Adipocyte (in vitro differentiated cells): ENCODE measurements at regions not wholly inside any gene's neighbourhood (a gene's known extent, or its start where the extent isn't known, plus 50 kb on each side); places are given as distances from the start of the nearest gene placed in this dataset.

Experiments used
- DNase-seq: peaks from one replicate; pipeline ENCODE4 v3.0.0-alpha.2; 2015; ENCODE audit warnings: low read depth
- H3K27me3 ChIP-seq: replicated peaks from 2 replicates; pipeline ENCODE4 v1.7.0; 2013; ENCODE audit warnings: mild to moderate bottlenecking, low read length, moderate library complexity; ENCODE audit not compliant: control insufficient read depth, insufficient read depth
- H3K36me3 ChIP-seq: 2 replicates; pipeline ENCODE4 v1.7.0; 2013; ENCODE audit warnings: low read length, mild to moderate bottlenecking, moderate library complexity; ENCODE audit not compliant: control insufficient read depth, insufficient read depth, severe bottlenecking
- H3K4me1 ChIP-seq: 2 replicates; pipeline ENCODE4 v1.7.0; 2013; ENCODE audit warnings: mild to moderate bottlenecking, low read length, moderate library complexity; ENCODE audit not compliant: control insufficient read depth, insufficient read depth
- H3K4me3 ChIP-seq: 2 replicates; pipeline ENCODE4 v1.7.0; 2013; ENCODE audit warnings: mild to moderate bottlenecking, low read length, moderate library complexity
- H3K9ac ChIP-seq: 2 replicates; pipeline ENCODE4 v1.7.0; 2013; ENCODE audit warnings: mild to moderate bottlenecking, low read length, moderate library complexity
- H3K9me3 ChIP-seq: 2 replicates; pipeline ENCODE4 v1.7.0; 2013; ENCODE audit warnings: mild to moderate bottlenecking, low read length, moderate library complexity; ENCODE audit not compliant: control insufficient read depth

DNA sequence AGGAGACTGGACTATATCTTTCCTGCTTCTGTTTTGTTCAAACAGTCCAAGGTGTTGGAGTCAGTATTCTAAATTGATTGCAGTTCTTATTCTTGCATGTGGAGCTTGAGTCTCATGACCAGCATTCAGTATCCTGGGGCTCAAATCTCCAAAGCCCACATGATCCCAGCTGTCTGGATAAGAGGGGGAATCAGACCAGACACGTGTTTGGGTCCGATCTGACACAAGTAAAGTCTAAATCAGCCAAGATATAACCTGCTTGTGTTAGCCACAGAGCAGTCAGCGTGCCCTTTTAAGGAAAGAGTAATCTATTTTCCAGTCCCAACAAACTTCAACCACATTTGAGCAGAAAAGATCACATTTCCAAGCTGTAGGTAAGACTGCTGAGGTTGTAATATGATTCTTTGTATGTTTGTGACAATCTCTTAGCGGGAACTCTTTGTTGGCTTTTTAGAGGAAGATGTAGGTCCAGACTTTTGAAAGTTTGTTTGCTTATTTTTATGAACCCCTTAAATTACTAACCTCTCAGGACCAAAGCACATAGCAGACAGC lies 334.6 kb downstream of the SLC4A3 start:
- Histone ChIP-seq H3K4me1 (no peaks in the 10 kb centered on the region), H3K36me3 (no peaks in the 10 kb centered on the region), H3K9ac (no peak overlapping the region), H3K9me3 (peaks cover 9% of the 10 kb centered on the region), H3K4me3 (no peak overlapping the region), H3K27me3 (no peaks in the 10 kb centered on the region)
- no peak for DNase-seq

DNA sequence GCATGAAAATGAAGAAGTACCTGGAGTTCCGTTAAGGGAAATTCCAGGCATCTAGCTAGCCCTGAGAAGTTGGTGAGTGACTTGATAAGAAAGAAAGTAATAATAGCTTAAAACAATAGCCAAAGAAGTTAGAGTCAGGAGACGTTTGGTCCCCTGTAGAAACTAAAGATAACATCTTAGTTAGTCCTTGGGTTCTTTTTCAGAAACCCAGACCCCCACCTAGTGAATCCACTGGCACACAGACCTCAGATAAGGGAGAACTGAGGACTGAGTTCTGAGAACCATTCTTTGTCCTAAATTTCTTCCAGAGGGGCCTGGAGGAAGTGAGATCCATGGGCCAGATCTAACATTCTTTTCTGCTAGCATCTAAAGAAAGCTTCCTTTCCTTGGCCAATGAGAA lies 335.4 kb downstream of the SLC4A3 start:
- H3K4me1 ChIP-seq, result no peaks in the 10 kb centered on the region
- no peaks in the 10 kb centered on the region for H3K27me3 ChIP-seq
- no peak overlapping the region for H3K9ac ChIP-seq
- H3K36me3 ChIP-seq, result no peaks in the 10 kb centered on the region
- peaks cover under 1% of the 10 kb centered on the region for H3K9me3 ChIP-seq
- no peak for DNase-seq
- H3K4me3 ChIP-seq, result no peak overlapping the region

DNA sequence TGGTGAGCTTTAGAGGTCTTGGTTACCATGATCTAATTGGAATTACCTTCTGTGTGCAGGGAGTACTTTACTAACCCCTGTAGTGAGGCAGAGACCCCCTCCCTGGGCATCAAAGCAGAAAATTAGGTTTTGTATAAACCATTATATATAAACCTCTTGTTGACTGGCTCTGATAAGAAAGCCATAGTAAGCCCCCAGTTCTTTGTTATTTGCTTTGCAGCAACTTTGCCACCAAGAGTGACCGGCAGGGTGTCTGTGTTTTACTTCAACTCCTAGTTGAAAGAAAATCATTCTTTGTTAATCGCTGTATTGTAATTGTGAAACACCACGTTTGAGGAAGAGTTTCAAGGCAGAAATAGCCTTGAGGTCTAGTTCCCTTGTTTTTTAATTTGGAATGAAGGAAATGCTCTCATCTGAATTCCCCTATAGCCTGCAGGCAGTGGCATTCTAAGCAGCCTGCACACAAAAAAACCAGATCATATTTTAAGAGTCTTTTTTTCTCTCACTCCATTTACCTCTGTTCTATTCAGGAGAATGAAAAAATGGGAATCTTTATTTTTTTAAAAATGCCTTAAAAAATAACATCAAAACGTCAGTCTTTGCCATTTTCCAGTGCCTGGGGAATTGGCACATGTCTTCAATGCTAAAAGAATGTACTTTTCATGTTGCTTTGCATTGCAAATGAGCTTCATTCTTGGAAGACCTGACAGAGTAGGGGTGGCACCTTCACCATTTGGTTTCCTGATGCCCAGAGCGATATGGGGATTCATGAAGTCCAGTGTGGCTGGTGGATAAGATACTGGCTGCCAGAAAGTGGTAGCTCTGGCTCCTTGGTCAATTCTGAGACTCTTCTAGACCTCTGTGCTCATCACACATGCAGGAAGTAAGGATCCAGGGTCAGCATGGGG lies 338.1 kb downstream of the SLC4A3 start:
- DNase-seq, result peak; percentile 56
- no peaks in the 10 kb centered on the region for H3K27me3 ChIP-seq
- H3K36me3 ChIP-seq, result no peaks in the 10 kb centered on the region
- H3K4me1 ChIP-seq, result peaks cover 7% of the 10 kb centered on the region
- H3K9ac ChIP-seq, result no peak overlapping the region
- no peaks in the 10 kb centered on the region for H3K9me3 ChIP-seq
- H3K4me3 ChIP-seq, result no peak overlapping the region

DNA sequence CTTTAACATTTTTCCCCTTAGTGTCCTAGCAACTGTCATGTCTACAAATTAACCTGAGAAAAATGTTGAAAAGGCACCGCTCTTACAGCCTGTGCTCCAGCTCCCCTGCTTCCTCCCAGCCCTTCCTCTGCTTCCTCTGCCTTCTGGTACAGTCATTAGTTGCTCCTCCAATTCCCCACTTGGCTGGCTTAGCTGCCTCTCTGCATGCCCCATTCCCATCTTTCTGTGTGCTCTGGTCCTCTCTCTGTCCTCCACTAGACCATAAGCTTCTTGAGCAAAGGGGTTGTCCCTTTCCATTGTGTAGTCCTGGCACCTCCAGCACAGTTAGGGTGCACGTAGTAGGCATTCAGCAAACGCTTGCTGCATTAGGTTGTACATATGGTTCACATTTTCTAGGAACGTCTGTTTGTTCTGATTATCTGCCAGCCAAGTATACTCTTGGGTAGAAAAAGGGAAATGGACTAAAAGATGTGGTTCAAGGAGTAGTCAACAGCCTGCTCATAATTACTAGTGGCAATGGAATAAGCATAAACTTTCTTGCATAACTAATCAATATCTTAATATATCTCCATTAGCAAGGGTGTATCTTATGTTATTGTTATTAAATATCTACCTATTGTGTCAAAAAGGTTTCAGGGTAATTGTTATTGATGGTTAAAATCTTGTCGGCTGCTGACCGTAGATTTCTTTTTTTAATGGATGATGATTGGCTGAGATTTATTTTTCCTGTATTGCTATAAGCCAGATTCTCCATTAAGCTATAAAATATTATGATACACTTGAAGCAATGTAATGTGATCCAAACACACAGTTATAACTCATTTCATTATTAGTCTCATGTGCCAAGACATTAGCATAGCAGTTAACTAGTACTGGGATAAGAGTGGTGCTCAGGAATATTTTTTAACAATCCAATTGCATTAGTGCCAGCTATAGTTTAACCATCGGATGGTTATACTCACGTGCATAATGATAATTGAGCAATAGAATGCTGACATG lies 340.1 kb downstream of the SLC4A3 start:
- no peaks in the 10 kb centered on the region for H3K27me3 ChIP-seq
- DNase-seq, result no peak
- H3K9ac ChIP-seq, result no peak overlapping the region
- H3K9me3 ChIP-seq, result no peaks in the 10 kb centered on the region
- peaks cover 7% of the 10 kb centered on the region for H3K4me1 ChIP-seq
- no peak overlapping the region for H3K4me3 ChIP-seq
- H3K36me3 ChIP-seq, result no peaks in the 10 kb centered on the region

DNA sequence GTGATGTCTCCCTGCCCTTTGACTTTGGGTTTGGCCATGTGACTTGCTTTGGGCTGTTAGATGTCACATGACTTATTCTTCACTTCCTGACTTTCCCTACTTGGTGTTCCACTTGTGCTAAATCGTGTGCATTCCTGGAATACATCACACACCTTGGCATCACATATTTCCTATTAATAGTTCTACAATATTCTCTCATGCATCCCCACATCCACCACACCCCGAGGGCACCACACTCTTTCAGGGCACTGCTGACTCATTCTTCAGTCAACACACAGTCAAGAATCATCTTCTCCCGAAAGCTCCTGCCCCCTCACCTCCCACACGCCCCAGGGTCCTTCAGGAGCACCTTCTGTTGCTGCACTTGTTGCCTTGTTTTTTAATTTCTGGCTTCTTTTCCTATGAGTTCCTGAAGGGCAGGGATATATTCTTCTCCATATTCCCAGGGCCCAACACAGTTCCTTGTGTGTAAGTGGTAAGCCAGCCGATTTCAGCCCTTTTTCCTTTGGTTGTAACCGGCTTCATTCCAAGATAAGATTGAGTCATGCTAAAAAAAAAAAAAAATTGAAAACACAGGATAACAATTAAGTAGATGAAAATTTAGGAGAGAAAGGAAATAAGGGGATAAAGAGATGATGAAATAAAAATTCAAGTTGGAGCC lies 341.4 kb downstream of the SLC4A3 start:
- Histone ChIP-seq H3K9me3 (no peaks in the 10 kb centered on the region), H3K9ac (no peak overlapping the region), H3K27me3 (no peaks in the 10 kb centered on the region), H3K4me3 (no peak overlapping the region), H3K36me3 (no peaks in the 10 kb centered on the region), H3K4me1 (peaks cover 7% of the 10 kb centered on the region)
- DNase-seq, result peak; percentile 22

DNA sequence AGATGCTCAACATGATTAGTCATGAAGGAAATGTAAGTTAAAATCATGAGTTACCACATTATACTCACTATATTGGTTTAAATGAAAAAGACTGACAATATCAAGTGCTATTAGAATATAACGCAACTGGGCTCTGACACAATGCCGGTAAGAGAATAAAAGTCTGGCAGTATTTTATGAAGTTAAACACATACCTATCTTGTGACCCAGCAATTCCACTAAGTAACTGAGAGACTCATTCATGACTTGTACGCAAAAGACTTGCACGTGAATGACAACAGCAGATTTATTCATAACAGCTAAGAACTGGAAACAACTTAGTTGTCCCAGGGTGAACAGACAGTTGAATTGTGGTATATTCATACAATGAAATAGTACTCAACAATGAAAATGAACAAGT lies 342.1 kb downstream of the SLC4A3 start:
- Histone ChIP-seq H3K4me3 (no peak overlapping the region), H3K36me3 (no peaks in the 10 kb centered on the region), H3K27me3 (no peaks in the 10 kb centered on the region), H3K4me1 (peaks cover 7% of the 10 kb centered on the region), H3K9ac (no peak overlapping the region), H3K9me3 (no peaks in the 10 kb centered on the region)
- peak; percentile 64 for DNase-seq

DNA sequence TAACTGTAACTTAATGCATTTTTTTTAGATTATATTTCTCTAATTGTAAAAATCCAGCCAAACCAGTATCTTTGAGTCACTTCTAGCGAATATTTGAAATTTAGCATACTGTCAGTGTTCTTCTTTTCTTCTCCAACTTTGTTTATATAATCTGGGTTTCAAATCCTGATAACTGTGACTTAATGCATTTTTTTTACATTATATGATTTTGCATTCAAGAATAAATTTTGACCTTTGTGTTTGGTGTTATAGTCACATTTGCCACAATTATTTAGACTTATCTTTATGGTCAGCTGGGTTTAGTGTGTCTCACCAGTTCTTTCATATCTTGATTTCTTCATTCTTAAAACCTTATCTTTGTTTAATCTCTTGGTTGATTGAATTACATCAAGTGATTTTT lies 345.7 kb downstream of the SLC4A3 start:
- Histone ChIP-seq H3K9me3 (no peaks in the 10 kb centered on the region), H3K27me3 (no peaks in the 10 kb centered on the region), H3K36me3 (no peaks in the 10 kb centered on the region), H3K4me1 (peaks cover 7% of the 10 kb centered on the region), H3K9ac (no peak overlapping the region), H3K4me3 (no peak overlapping the region)
- no peak for DNase-seq

DNA sequence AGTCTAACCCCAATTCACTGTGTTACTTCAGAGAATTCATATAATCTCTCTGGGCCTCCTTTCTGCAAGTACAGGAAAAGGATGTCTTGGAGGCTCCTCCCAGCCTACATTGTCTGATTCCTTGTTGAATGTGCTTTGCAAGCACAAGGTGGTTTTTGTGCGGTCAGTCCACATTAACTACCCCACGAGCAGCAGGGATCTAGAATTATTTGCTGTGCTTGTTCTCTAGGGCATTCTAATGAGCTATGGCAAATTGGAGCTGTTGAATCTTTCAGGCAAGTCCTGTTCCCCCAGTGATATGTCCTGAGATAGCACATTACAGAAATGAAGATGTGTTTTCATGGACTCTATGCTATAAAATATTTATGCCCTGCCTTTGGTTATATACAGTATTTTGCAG lies 349.4 kb downstream of the SLC4A3 start:
- Histone ChIP-seq H3K9me3 (no peaks in the 10 kb centered on the region), H3K27me3 (no peaks in the 10 kb centered on the region), H3K4me1 (no peaks in the 10 kb centered on the region)

DNA sequence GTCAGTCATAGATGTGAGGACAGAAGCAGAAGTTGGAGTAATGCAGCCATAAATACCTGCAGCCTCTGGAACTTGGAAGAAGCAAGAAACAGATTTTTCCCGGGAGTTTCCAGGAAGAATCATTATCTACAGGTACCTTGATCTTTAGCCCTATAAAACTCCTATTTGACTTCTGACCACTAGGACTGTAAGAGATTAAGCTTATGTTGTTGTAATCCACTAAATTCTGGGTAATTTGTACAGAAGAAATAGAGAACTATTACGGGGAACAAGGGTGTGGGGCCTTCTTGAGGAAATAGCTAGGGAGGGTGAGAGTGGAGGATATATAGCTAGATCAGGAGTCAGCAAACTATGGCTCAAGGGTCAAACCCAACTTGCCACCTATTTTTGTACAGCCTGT lies 353.2 kb downstream of the SLC4A3 start:
- Histone ChIP-seq H3K27me3 (no peaks in the 10 kb centered on the region), H3K9me3 (no peaks in the 10 kb centered on the region), H3K4me1 (peaks cover 9% of the 10 kb centered on the region), H3K36me3 (no peaks in the 10 kb centered on the region), H3K4me3 (no peak overlapping the region), H3K9ac (no peak overlapping the region)
- no peak for DNase-seq

More for the DNA sequence above, 349.4 kb downstream of the SLC4A3 start:
- no peak for DNase-seq
- H3K9ac ChIP-seq, result no peak overlapping the region
- H3K4me3 ChIP-seq, result no peak overlapping the region
- H3K36me3 ChIP-seq, result no peaks in the 10 kb centered on the region

DNA sequence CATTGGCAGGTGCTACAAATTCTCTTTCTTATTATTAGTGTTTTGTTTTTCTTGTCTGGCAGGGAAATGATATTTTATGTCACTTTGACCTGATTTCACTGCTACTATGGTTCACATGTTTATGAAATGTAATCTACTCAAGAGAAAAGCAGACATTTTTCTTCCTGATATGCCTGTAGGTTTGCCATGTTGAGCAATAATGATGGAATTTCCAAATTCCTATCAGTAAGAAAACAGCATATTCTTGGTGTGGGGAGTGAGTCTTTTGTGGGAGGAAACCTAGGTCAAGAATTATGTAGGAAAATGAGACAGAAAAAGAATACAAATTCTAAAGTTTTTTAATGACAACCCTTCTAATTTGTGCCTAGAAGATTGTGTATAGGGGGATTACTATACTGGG lies 356.4 kb downstream of the SLC4A3 start:
- Histone ChIP-seq H3K4me1 (peaks cover 16% of the 10 kb centered on the region), H3K27me3 (no peaks in the 10 kb centered on the region), H3K36me3 (no peaks in the 10 kb centered on the region), H3K9ac (peak overlapping the region; percentile 21), H3K4me3 (no peak overlapping the region), H3K9me3 (peaks cover 7% of the 10 kb centered on the region)
- DNase-seq, result peak; percentile 62
